Posterior vena cava (tissue), 2 donors: ENCODE measurements at regions not wholly inside any gene's neighbourhood (a gene's known extent, or its start where the extent isn't known, plus 50 kb on each side); places are given as distances from the start of the nearest gene placed in this dataset.
"Not testable (repeated sequence)": the region's sequence is repeated elsewhere in the genome, so short reads cannot be mapped to it uniquely, and the experiment has no call there.

Experiments used
- DNase-seq: peaks from one replicate; pipeline ENCODE4 v3.0.0-alpha.2; 2020; ENCODE audit warnings: low spot score
- intact Hi-C, 2 donors: fragments of 100-400 bp; cut with DNase I; formaldehyde crosslinking; loops; one replicate each; pipeline versions ENCODE4 v1.14.1 to v1.14.2; 2022 to 2023
- donor health status: DM: yes; HTN: yes; CAD: no.
- donor health status: DM: yes; HTN: yes; CAD: no.

DNA sequence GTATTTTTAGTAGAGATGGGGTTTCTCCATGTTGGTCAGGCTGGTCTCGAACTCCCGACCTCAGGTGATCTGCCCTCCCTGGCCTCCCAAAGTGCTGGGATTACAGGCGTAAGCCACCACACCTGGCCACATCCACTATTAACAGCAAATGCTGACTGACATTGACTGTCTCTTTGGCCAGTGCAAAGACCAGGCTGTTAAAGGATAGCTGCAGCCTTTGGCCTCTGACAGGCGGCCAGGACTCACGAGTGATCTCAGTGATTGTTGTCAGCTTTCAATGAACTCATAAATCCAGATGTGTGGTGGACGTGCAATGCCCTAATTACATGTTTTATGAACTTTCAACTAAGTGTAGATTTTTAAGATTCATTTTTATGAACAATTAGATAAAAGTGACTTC is 174.4 kb upstream of the EXOC2 start:
- intact Hi-C loops, result no loop called here
- no peak for DNase-seq

DNA sequence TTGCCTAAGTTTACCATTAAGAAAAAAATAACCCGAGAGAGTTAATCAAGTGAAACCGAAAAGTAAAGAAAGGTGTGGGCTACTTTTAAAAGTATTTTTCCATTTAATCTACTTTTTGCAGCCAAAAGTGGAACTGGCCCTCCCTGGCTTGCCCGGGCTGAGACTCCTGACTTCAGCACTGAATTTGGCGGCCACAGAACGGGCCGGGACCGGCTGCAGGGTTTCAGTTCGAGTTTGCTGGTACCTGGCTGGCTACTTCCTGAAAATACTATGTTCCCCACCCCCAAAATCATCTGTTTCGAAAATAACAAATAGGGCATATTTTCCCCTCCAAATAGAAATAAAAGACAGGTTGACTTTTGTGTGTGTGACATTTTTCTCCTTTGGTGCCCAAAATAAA is 173.4 kb upstream of the EXOC2 start:
- intact Hi-C loops, result no loop called here
- no peak for DNase-seq

GRCh38 chr6:865846-866245 is 172.9 kb upstream of the EXOC2 start:
- intact Hi-C loops, result no loop called here
- DNase-seq, result no peak

DNA sequence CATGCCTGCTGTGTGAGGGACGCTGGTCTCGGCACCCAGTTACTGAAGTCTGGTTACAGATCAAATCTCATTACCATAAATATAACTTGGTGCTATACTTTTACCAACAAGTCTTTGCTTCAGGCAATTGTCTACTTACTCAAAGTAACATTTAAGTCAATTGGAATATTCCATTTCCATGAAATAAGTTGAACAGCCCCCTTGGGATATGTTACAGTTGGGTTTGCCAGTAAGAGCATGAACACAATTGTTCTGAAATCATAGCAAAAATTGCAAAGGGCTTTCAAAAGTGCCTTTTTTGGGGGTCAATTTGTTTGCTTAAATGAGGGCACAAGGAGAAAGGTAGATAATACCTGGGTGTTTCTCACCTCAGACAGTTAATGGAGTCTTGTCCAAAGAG is 170.9 kb upstream of the EXOC2 start:
- intact Hi-C loops, result no loop called here
- DNase-seq, result no peak

GRCh38 chr6:863127-863526 is 170.2 kb upstream of the EXOC2 start:
- DNase-seq, result not testable (repeated sequence)

GRCh38 chr6:859936-860335 is 167.0 kb upstream of the EXOC2 start:
- intact Hi-C loops, result no loop called here
- no peak for DNase-seq

More at GRCh38 chr6:863127-863526, 170.2 kb upstream of the EXOC2 start:
- intact Hi-C loops, result not testable (repeated sequence)

GRCh38 chr6:854406-855118 is 161.6 kb upstream of the EXOC2 start:
- intact Hi-C loops, result no loop called here
- DNase-seq, result no peak

- intact Hi-C loops, DNase-seq: not testable (repeated sequence)
Observed at GRCh38 chr6:852216-852615, 159.3 kb upstream of the EXOC2 start.

DNA sequence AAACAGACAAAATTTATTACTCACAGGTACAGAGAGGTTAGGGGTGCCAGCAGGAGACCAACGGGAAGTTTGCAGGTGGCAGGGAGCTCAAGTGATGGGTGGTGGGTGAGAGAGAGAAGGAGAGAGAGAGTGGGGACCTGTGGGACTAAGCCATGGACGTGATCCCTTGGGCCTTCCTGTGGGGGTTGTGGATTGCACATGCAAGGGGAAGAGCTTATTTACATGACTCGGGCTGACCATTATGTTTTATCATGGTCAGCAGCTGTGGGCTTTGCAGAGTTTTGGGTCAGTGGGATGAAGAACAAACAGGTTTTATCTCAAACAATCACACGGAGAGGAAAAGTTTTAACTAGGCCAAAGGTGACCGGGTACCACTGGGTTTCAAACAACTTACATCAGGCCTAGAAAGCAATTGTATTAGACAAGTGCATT is 156.2 kb upstream of the EXOC2 start:
- no peak for DNase-seq
- intact Hi-C loops, result no loop called here

GRCh38 chr6:845566-845965 is 152.6 kb upstream of the EXOC2 start:
- intact Hi-C loops, result no loop called here
- DNase-seq, result no peak

GRCh38 chr6:845101-845500 is 152.2 kb upstream of the EXOC2 start:
- intact Hi-C loops, result no loop called here
- DNase-seq, result no peak

DNA sequence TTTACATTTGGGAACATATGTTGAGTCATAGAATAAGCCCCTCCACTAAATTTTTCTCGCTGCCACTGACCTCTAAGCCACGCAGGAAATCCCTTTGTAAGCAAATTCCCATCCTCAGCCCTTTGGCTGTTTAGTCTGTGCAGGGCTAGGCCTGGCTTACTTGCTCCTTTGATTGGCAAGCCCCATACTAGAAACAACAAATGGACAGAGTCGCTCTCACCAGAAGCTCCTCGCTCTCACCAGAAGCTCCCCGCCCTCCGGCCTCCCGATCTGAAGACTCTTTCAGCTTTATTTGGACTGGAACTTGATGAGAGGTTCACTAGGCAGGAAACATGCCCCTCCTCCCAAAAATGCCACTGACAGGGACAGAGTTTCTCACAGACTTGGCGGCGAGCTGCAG is 149.2 kb upstream of the EXOC2 start:
- DNase-seq, result no peak
- intact Hi-C loops, result no loop called here

GRCh38 chr6:841569-841968 is 148.6 kb upstream of the EXOC2 start:
- intact Hi-C loops, result no loop called here
- DNase-seq, result no peak

DNA sequence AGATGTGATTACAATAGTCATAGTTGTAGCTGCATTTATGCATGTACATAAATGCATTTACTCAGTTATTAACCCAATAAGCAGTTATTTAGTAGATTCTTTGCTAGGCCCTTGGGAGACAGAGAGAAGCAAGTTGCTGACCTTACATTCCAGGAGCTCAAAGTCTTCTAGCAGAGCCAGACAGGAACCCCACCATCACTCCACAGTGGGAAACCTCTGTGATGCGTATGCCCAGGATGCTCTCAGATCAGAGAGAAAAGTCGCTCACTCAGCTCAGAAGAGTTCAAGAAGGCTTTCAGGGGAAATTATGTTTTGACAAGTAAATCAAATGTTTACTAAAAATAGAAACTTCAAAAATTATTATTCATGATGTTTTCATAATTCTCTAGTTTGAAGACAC is 146.3 kb upstream of the EXOC2 start:
- DNase-seq, result no peak
- intact Hi-C loops, result no loop called here

DNA sequence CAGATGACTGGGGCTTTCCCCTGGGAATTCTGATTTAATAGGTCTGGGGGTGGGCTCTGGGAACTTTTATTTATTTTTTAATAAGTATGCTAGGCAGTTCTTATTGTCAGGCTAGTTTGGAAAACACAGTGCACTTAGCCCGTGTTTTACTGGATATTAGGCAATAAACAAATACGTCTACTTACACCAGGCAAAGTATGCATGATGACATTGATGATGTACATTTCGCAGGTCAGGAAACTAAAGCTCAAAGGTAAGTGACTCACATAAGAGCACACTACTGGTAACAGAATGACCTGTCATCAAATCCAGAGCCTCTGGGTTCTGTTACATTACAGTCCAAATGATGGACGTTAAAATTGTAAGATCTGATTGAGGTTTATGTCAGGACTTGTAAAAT is 144.4 kb upstream of the EXOC2 start:
- intact Hi-C loops, result no loop called here
- DNase-seq, result no peak

GRCh38 chr6:836276-836853 is 143.4 kb upstream of the EXOC2 start:
- intact Hi-C loops, result no loop called here
- DNase-seq, result no peak

GRCh38 chr6:835476-836160 is 142.7 kb upstream of the EXOC2 start:
- intact Hi-C loops, result no loop called here

DNA sequence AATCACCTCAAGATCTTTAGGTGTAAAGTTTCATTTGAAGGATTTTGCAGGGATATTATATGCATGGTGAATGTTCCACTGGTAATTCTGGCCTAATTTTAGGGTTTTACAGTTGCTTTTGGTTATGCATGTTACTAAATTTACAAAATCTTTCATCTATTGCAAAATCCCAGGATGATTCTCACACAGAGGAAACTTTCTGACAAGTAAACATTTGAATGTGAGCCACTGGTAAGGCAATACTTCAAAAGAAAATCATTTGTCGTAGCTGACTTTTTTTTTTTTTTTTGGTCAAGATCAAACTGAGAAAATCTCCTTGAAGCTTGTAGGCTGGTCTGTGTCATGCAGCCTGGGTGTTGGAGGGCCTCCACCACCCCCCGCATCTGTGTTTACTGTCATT is 141.9 kb upstream of the EXOC2 start:
- DNase-seq, result no peak
- intact Hi-C loops, result no loop called here

More at GRCh38 chr6:835476-836160, 142.7 kb upstream of the EXOC2 start:
- DNase-seq, result no peak

- no peak for DNase-seq
- intact Hi-C loops, result no loop called here
Observed at GRCh38 chr6:834190-834589, 141.3 kb upstream of the EXOC2 start.

DNA sequence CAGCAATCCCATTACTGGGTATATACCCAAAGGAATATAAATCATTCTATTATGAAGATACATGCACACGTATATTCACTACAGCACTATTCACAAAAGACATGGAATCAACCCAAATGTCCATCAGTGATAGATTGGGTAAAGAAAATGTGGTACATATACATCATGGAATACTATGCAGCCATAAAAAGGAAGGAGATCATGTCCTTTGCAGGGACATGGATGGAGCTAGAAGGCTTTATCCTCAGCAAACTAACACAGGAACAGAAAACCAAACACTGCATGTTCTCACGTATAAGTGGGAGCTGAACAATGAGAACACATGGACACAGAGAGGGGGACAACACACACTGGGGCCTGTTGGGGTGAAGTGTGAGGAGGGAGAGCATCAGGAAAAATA is 139.9 kb upstream of the EXOC2 start:
- intact Hi-C loops, result loop anchor here in 1 of 2 donors (1.0 kb wide), 1 partner anchor 36 kb away; no protein-coding TSS in a partner anchor
- not testable (repeated sequence) for DNase-seq
